Activated naive CD4-positive, alpha-beta T cell treated with anti-CD3 and anti-CD28 coated beads, Interleukin-2, amount 10 ng/mL, durations not matched to agents 7 days and 5 days (primary cell): ENCODE measurements at regions not wholly inside any gene's neighbourhood (a gene's known extent, or its start where the extent isn't known, plus 50 kb on each side); places are given as distances from the start of the nearest gene placed in this dataset.
"Not testable (repeated sequence)": the region's sequence is repeated elsewhere in the genome, so short reads cannot be mapped to it uniquely, and the experiment has no call there.

Source experiments
- CTCF ChIA-PET: fragments of 350-600 bp; sonication (Branson Sonifier 250); formaldehyde crosslinking; loops from one replicate; lab custom pipeline; 2021; ENCODE audit warnings: antibody characterized with exemption; lab: Charles Lee
- DNase-seq: peaks from one replicate; pipeline ENCODE4 v3.0.0-alpha.2; 2020
- H3K27ac Mint-ChIP-seq: one replicate; pipeline ENCODE4 v1.8.0; 2021; ENCODE audit warnings: mild to moderate bottlenecking, moderate library complexity, mixed read lengths
- H3K27me3 Mint-ChIP-seq: one replicate; pipeline ENCODE4 v1.8.0; 2021; ENCODE audit warnings: mild to moderate bottlenecking, mixed read lengths
- H3K36me3 Mint-ChIP-seq: one replicate; pipeline ENCODE4 v1.8.0; 2021; ENCODE audit warnings: mixed read lengths
- H3K4me1 Mint-ChIP-seq: one replicate; pipeline ENCODE4 v1.8.0; 2021; ENCODE audit warnings: mixed read lengths
- H3K4me3 Mint-ChIP-seq: one replicate; pipeline ENCODE4 v1.8.0; 2021; ENCODE audit warnings: mild to moderate bottlenecking, moderate library complexity, mixed read lengths
- H3K9me3 Mint-ChIP-seq: one replicate; pipeline ENCODE4 v1.8.0; 2021; ENCODE audit warnings: mixed read lengths

DNA sequence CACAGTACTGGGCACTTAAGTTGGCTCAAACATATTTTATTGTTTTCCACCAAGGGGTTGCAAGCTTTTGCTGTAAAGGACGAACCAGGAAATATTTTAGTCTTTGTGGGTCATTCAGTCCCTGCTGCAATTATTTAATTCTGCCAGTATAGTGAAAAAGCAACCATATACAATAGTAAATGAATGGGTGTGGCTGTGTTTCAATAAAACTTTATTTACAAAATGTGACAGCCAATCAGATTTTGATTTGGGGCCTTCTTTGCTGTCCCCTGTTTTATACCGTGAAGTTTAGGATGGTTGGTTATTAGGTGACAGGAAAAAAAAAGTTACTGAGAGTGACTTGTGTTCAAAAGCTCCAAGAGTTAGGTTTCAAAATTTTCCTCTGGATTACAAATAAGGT lies 956.4 kb downstream of the AACS start:
- DNase-seq: no peak
- Mint-ChIP-seq H3K4me1 (no peaks in the 10 kb centered on the region), H3K27ac (no peak overlapping the region), H3K4me3 (no peak overlapping the region), H3K36me3 (no peaks in the 10 kb centered on the region), H3K9me3 (peaks cover 20% of the 10 kb centered on the region), H3K27me3 (no peaks in the 10 kb centered on the region)
- CTCF ChIA-PET: no interaction called here

DNA sequence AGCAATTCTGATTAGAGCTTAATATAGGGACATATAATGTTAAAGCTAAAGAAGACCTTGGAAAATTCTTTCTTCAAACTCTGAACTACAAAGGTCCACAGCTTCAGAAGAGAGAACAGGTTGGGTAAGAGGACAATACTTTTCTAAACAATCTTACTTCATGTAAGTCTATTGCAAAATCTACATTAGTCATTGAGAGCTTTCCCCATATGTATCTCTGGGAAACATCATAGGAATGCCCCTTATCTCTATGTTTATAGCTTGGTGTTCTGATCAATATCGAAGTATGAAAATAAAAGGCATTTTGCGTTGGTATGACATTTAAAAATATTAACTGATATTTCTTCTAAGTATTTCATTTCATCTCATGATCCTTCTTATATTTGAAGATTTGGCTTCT lies 962.6 kb downstream of the AACS start:
- Mint-ChIP-seq H3K9me3 (peaks cover 2% of the 10 kb centered on the region), H3K36me3 (no peaks in the 10 kb centered on the region), H3K4me1 (no peaks in the 10 kb centered on the region), H3K27me3 (no peaks in the 10 kb centered on the region), H3K4me3 (no peak overlapping the region), H3K27ac (no peak overlapping the region)
- CTCF ChIA-PET: no interaction called here
- no peak for DNase-seq

DNA sequence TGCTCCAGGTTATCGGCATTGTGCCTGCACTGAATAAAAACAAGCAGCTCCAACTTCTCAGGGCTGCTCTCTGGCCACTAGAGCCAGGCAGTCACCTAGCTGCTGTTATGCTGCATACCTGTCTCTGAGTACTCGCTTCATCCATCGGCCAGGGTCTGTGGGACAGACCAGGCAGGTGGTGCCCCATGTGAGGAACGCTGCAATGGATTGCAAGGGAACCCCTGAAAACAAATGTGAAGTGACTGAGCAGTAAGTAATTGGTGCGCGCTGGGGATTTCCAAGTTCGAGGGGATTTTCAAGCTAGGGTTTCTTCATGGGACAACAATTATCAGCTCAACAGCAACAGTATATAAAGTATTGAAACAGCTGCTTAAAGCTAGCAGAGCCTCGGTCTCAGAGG lies 965.3 kb downstream of the AACS start:
- CTCF ChIA-PET: no interaction called here
- Mint-ChIP-seq H3K27ac (no peak overlapping the region), H3K36me3 (no peaks in the 10 kb centered on the region), H3K27me3 (no peaks in the 10 kb centered on the region), H3K4me1 (no peaks in the 10 kb centered on the region), H3K4me3 (no peak overlapping the region), H3K9me3 (peaks cover 8% of the 10 kb centered on the region)
- DNase-seq: no peak

DNA sequence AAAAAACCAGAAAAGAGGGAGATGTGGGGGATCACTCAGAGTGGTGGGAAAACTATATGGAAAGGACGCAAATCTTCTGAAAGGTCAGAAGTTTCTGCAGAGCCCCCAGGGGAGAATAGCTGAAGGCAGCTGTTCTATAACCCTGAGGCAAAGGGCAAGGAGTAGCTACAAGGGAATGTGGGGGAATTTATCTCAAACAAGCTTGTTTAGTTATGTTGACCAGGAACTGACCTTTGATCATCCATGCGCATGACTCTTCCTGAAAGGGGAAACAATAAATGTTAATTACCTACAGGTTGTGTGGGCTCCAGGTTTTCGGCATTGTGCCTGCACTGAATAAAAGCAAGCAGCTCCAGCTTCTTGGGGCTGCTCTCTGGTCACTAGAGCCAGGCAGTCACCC lies 968.5 kb downstream of the AACS start:
- Mint-ChIP-seq H3K27ac (no peak overlapping the region), H3K27me3 (no peaks in the 10 kb centered on the region), H3K4me1 (no peaks in the 10 kb centered on the region), H3K9me3 (peaks cover 8% of the 10 kb centered on the region), H3K4me3 (no peak overlapping the region), H3K36me3 (no peaks in the 10 kb centered on the region)
- CTCF ChIA-PET: interaction anchor here (0.7 kb wide), 1 partner anchor 584 kb away, joined by 3 read pairs; no protein-coding TSS in a partner anchor
- no peak for DNase-seq

DNA sequence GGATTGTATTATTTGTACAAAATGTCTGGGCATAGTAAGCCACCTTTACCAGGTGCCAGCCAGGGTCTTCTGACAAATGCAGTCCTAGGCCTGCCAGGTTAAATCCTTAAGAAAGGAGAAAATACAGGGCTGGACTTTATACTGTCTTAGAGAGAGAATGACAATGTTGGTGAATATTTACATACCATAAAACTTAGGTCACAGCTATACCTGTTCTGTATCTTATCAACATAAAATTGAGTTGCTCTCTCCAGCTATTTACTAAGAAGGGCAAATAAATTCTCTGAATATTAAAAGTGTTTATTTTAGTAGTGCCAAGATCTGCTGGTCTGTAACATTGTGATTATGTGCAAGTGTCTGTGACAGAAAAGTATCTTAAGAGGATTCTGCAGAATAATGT lies 971.1 kb downstream of the AACS start:
- Mint-ChIP-seq H3K27me3 (no peaks in the 10 kb centered on the region), H3K27ac (no peak overlapping the region)

DNA sequence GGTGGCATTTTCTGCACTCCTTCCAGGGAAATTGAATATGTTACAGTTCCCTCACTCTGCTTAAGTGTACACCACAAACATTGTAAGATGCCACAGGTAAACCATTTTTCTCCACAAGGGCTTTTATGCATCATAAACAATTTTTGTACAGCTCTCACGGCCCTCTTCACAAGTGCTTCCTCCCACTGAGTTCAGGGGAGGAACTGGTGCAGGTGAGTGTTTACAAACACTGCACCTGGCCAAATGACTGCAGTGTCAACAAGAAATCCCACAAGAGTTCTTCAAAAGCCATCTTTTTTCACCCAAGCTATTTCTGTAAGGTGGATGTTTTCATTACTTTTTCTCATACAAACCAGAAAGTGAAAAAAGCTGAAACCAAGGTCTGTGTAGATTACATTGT lies 973.2 kb downstream of the AACS start:
- H3K27ac Mint-ChIP-seq: no peak overlapping the region
- H3K27me3 Mint-ChIP-seq: no peaks in the 10 kb centered on the region
- CTCF ChIA-PET: no interaction called here
- H3K9me3 Mint-ChIP-seq: peaks cover 7% of the 10 kb centered on the region
- H3K4me1 Mint-ChIP-seq: no peaks in the 10 kb centered on the region
- H3K4me3 Mint-ChIP-seq: no peak overlapping the region
- H3K36me3 Mint-ChIP-seq: no peaks in the 10 kb centered on the region
- no peak for DNase-seq

More for the DNA sequence above, 971.1 kb downstream of the AACS start:
- DNase-seq: no peak
- H3K9me3 Mint-ChIP-seq: peaks cover 6% of the 10 kb centered on the region
- H3K4me1 Mint-ChIP-seq: no peaks in the 10 kb centered on the region
- CTCF ChIA-PET: no interaction called here
- no peak overlapping the region for H3K4me3 Mint-ChIP-seq
- no peaks in the 10 kb centered on the region for H3K36me3 Mint-ChIP-seq

DNA sequence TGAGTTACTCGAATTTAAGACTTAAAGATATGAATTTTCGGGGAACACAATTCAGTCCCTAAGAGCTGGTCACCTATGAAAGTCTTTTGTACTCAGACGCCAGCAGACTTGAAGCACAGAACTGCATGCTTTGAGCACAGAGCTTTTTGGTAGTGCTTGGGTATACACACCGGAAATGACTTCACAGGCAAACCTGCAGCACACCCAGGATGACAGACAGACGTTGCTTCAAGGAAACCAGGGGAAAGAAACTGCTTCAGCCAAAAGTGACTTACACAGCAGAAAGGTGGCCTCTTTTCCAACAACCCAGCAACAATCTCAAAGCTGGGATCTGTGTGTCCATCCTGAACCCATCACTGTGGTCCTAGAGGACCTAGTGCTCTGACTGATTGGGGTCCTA lies 975.1 kb downstream of the AACS start:
- no peak for DNase-seq
- Mint-ChIP-seq H3K4me3 (no peak overlapping the region), H3K9me3 (peaks cover 5% of the 10 kb centered on the region)

DNA sequence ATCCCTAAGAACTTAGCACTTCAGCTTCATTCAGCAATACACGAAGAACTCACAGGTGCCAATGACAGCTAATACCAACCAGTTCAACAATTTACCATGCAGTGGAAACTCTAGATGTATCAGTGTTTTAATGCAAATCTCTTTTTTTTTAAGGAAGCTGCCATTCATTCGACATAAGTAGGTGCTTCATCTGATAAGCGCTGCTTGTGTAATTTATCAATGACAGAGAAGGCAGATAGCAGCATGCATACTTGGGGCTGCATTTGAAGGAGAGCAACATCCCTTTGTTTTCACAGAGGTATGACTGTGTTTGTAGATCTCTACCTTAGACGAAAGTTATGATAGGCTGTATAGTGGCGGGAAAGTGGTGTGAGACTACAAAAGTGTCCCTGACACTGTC lies 977.1 kb downstream of the AACS start:
- H3K27me3 Mint-ChIP-seq: no peaks in the 10 kb centered on the region
- H3K36me3 Mint-ChIP-seq: no peaks in the 10 kb centered on the region
- H3K27ac Mint-ChIP-seq: no peak overlapping the region
- H3K4me3 Mint-ChIP-seq: no peak overlapping the region
- CTCF ChIA-PET: no interaction called here
- DNase-seq: no peak
- peaks cover 5% of the 10 kb centered on the region for H3K9me3 Mint-ChIP-seq
- no peaks in the 10 kb centered on the region for H3K4me1 Mint-ChIP-seq

More for the DNA sequence above, 975.1 kb downstream of the AACS start:
- no peaks in the 10 kb centered on the region for H3K27me3 Mint-ChIP-seq
- H3K36me3 Mint-ChIP-seq: no peaks in the 10 kb centered on the region
- no peak overlapping the region for H3K27ac Mint-ChIP-seq
- no peaks in the 10 kb centered on the region for H3K4me1 Mint-ChIP-seq
- CTCF ChIA-PET: no interaction called here

DNA sequence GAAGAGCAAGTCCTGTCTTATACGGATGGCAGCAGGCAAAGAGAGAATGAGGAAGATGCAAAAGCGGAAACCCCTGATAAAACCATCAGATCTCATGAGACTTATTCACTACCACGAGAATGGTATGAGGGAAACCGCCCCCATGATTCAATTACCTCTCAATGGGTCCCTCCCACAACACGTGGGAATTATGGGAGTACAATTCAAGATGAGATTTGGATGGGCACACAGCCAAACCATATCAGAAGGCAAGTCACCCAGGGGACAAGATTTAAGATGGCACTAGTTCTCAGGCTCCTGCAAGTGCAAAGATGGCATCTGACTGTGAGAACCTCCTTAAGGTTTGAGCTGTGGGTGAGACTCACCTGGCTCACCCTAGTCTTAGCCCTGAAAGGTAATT lies 984.3 kb downstream of the AACS start:
- H3K36me3 Mint-ChIP-seq, CTCF ChIA-PET, H3K4me3 Mint-ChIP-seq, H3K9me3 Mint-ChIP-seq, H3K27ac Mint-ChIP-seq, DNase-seq, H3K27me3 Mint-ChIP-seq, H3K4me1 Mint-ChIP-seq: not testable (repeated sequence)

DNA sequence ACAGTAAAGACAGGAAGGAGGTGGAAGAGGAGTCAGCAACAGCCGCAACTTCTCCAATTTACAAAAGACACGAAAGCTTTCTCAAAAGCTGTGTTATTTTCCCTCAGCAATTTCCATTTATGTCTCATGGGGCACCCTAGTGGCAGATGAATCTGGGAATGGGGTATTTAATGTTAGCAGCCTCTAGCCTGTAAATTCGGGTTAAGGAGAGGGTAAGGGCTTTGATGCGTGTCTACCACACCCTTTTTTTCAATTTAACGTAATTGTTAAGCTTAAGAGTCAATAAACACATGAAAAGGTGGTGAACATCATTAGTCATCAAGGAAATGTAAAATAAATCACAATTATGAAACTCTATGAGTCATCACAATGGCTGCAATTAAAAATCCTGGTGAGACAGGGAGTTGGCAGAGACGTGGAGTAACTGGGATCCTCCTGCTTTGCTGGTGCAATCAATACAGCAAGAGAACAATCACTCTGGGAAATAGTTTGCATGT lies 986.4 kb downstream of the AACS start:
- H3K27ac Mint-ChIP-seq: no peak overlapping the region
- no peaks in the 10 kb centered on the region for H3K4me1 Mint-ChIP-seq
- no peak for DNase-seq
- H3K9me3 Mint-ChIP-seq: peaks cover 2% of the 10 kb centered on the region
- H3K27me3 Mint-ChIP-seq: no peaks in the 10 kb centered on the region
- CTCF ChIA-PET: no interaction called here
- H3K4me3 Mint-ChIP-seq: no peak overlapping the region
- no peaks in the 10 kb centered on the region for H3K36me3 Mint-ChIP-seq

DNA sequence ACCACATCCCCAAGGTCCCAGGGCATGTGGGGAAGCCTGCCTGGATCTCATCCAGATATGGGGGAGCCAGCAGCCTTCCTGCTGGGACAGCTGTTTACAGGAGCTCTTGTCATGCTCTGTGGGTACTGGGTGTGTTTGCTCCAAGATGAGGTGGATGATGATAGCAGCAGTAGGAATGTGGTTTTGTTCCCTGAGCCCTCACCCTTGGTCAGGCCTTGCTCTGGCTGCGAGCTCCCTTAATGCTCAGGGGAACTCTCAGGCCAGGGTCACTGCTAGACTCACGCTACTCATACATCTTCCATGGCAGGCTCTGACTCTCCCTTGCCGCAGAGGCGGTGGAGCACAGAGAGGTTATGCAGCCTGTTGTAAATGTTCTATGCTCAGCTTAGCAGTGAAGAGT lies 990.3 kb downstream of the AACS start:
- Mint-ChIP-seq H3K4me1 (no peaks in the 10 kb centered on the region), H3K4me3 (no peak overlapping the region), H3K27me3 (no peaks in the 10 kb centered on the region), H3K9me3 (peaks cover 2% of the 10 kb centered on the region), H3K27ac (no peak overlapping the region), H3K36me3 (no peaks in the 10 kb centered on the region)
- CTCF ChIA-PET: interaction anchor here (1.2 kb wide), 1 partner anchor 13 kb away, joined by 6 read pairs; no protein-coding TSS in a partner anchor
- DNase-seq: no peak

DNA sequence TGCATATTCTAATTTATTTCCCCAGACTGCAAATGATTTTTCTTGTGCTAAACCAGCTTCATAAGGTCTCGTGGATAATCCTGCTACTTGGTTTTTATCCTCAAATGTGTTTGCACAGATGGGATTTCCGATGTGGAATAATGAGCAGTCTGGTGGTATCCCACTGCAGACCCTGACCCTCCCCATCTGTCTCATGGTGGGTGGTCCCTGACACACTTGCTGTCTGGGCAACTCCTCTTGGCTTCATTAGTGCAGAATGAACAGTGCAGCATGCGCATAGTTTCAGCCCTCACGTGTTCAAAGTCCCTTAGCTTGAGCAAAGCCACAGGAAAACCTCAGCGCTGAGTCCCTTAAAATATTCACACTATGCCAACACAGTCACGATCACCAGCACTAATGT lies 996.5 kb downstream of the AACS start:
- no peaks in the 10 kb centered on the region for H3K4me1 Mint-ChIP-seq
- DNase-seq: no peak
- H3K4me3 Mint-ChIP-seq: no peak overlapping the region

DNA sequence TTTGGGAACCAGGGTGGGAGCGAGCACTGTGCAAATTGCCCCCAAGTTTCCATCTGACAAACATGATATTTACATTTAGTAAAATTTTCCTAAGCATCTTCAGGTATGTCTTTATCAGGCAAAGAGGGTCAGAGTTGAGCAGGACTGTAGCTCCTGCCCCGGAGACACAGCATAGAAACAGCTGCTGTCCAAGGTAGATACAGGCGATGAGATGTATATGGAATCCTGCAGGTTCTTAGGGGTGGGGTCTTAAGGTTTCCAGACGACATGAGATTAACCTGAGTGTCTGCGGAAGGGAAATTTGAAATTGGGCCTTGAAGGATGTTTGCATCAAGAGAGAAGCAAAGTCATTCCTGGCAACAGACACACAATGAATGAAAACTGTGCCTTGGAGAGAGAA lies 998.8 kb downstream of the AACS start:
- no peaks in the 10 kb centered on the region for H3K36me3 Mint-ChIP-seq
- no peak overlapping the region for H3K4me3 Mint-ChIP-seq
- DNase-seq: no peak
- no peaks in the 10 kb centered on the region for H3K27me3 Mint-ChIP-seq
- CTCF ChIA-PET: no interaction called here
- no peaks in the 10 kb centered on the region for H3K4me1 Mint-ChIP-seq
- H3K27ac Mint-ChIP-seq: no peak overlapping the region
- no peaks in the 10 kb centered on the region for H3K9me3 Mint-ChIP-seq

More for the DNA sequence above, 996.5 kb downstream of the AACS start:
- CTCF ChIA-PET: no interaction called here
- Mint-ChIP-seq H3K27me3 (no peaks in the 10 kb centered on the region), H3K27ac (no peak overlapping the region), H3K36me3 (no peaks in the 10 kb centered on the region), H3K9me3 (no peaks in the 10 kb centered on the region)

DNA sequence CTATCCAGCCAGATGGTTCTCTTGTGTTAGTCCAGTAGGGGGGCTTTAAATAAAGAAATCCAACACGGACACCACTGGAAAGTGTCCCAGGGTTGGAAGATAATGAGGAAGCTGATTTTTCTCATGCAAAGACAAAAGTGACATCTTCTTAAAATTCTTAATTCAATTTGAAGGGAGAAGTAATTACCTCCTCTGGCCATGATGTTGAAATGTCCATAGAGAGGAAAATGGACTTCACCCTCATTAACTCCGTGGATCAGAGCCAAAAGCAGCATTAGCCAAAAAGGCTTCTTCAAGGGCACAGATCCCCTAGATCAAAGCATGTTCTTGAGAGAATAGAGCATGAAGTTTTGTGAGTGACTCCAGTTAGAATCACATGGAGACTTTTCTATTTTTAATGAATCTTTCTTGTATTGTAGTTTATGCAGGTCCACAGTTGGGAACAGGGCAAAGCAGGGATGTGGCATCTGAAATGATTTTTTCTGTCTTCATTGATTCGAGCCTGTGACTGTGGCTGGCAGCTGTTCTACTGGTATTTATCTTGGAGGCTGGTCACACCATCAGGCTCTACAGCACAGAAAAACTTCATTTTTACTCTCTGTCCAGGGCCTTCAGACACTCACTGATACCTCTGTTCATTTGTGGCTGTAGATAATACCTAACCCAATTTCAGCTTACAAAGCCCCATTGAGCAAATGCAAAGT lies 1002.5 kb downstream of the AACS start:
- H3K27me3 Mint-ChIP-seq: no peaks in the 10 kb centered on the region
- no peaks in the 10 kb centered on the region for H3K4me1 Mint-ChIP-seq
- H3K27ac Mint-ChIP-seq: no peak overlapping the region
- DNase-seq: no peak
- H3K36me3 Mint-ChIP-seq: no peaks in the 10 kb centered on the region
- H3K4me3 Mint-ChIP-seq: no peak overlapping the region
- CTCF ChIA-PET: interaction anchor here (1.3 to 3.4 kb wide), 3 partner anchors 13 to 807 kb away, joined by 6 to 17 read pairs (median 11); no protein-coding TSS in a partner anchor
- peaks cover 3% of the 10 kb centered on the region for H3K9me3 Mint-ChIP-seq

DNA sequence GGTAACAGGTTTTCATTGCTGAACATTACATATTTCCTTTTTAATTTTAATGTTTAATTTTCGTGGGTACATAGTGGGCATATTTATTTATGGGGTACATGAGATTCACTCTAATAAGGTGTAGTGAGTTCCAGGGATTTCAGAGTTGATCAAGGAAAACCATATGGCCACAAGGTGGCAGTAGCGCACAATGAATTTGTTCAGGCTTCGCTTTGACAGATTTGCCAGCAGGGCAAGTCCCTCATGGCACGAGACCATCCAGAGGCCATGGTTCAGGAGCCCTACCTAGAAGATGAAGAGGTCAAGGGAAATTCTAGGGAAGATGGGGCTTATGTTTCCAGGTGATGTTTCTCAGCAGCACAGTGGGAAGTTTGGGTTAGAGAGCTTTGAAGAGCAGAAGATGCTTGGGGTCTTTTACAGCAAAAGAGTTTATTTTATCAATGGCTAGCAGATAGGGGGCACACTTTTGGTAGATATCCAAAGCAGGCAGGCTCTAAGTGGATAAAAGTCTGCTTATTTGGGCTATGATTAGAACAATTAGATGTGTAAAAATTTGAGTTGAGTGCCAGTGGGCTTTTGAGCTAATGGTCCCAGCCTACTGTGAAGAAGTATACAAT lies 1004.4 kb downstream of the AACS start:
- Mint-ChIP-seq H3K4me3 (no peak overlapping the region), H3K27me3 (no peaks in the 10 kb centered on the region), H3K36me3 (no peaks in the 10 kb centered on the region), H3K4me1 (no peaks in the 10 kb centered on the region), H3K9me3 (peaks cover 3% of the 10 kb centered on the region), H3K27ac (no peak overlapping the region)
- CTCF ChIA-PET: interaction anchor here (0.5 to 3.4 kb wide), 7 partner anchors 11 to 2000 kb away, joined by 3 to 17 read pairs (median 3); no protein-coding TSS in a partner anchor
- peak; percentile 67 for DNase-seq
